K562 (cell line): ENCODE measurements at regions not wholly inside any gene's neighbourhood (a gene's known extent, or its start where the extent isn't known, plus 50 kb on each side); places are given as distances from the start of the nearest gene placed in this dataset.

Experiments used
- ATAC-seq: fragments of 200-7000 bp; cut with Tn5 transposase; 3 replicates; pipeline ENCODE4 v1.9.1; 2020; ENCODE audit warnings: moderate library complexity
- BruUV-seq: library from RNA; stranded (reverse); fragments of 400-500 nt; replicated peaks from 2 replicates; lab custom pipeline; 2021; lab: Mats Ljungman, UMichigan
- CTCF ChIA-PET: fragments of 300-600 bp; formaldehyde crosslinking; extraction: SDS; loops from one replicate; lab custom pipeline; 2021; ENCODE audit warnings: low intra/inter-chr PET ratio; lab: Yijun Ruan, JAX
- POLR2A ChIA-PET: fragments of 300-600, 350-650 bp; sonication (Branson Sonifier 250); formaldehyde crosslinking; extraction: SDS; loops from one replicate; lab custom pipeline; 2021; ENCODE audit warnings: antibody characterized with exemption, inconsistent platforms; lab: Yijun Ruan, JAX
- DNase-seq, 4 experiments: peaks; one replicate each; pipeline versions ENCODE4 v3.0.0 to v3.0.0-alpha.2; 2011 to 2018; ENCODE audit warnings: low spot score in 3 of 4, mixed read lengths in 3 of 4; ENCODE audit errors: extremely low read depth in 1 of 4
- FAIRE-seq: peaks from 2 replicates; lab custom pipeline; 2011; peaks lifted over from hg19 to GRCh38; lab: Jason Lieb, UNC
- H2AFZ ChIP-seq: 2 replicates; pipeline ENCODE4 v1.6.0; 2011; ENCODE audit warnings: low read depth, low read length, control low read depth, inconsistent platforms
- H3K27ac ChIP-seq: fragments of 200-600 bp; 3 replicates; pipeline ENCODE4 v1.8.0; 2011; ENCODE audit warnings: low read depth, mild to moderate bottlenecking, control low read depth, inconsistent platforms, low read length, moderate library complexity, mixed read lengths; ENCODE audit errors: extremely low read depth
- H3K27me3 ChIP-seq, 2 experiments: fragments of 300-600 bp in 1 of 2; 2 replicates in 1 of 2; 3 replicates in 1 of 2; pipeline versions ENCODE4 v1.6.0 to v1.8.0; 2011; ENCODE audit warnings: inconsistent platforms in 2 of 2, low read length in 2 of 2, mild to moderate bottlenecking in 1 of 2, mixed read lengths in 1 of 2, moderate library complexity in 1 of 2; ENCODE audit not compliant: control insufficient read depth in 2 of 2, insufficient read depth in 2 of 2
- H3K36me3 ChIP-seq: fragments of 300-600 bp; 3 replicates; pipeline ENCODE4 v1.8.0; 2011; ENCODE audit warnings: mild to moderate bottlenecking, low read length, inconsistent platforms; ENCODE audit not compliant: control insufficient read depth, insufficient read depth
- H3K4me1 ChIP-seq, 2 experiments: fragments of 200-600 bp in 1 of 2; replicated peaks in 1 of 2; 2 replicates in 1 of 2; 3 replicates in 1 of 2; pipeline versions ENCODE4 v1.5.1 to v1.8.0; 2011; ENCODE audit warnings: inconsistent platforms in 2 of 2, low read length in 2 of 2, mild to moderate bottlenecking in 1 of 2, mixed read lengths in 1 of 2, moderate library complexity in 1 of 2; ENCODE audit not compliant: control insufficient read depth in 2 of 2, insufficient read depth in 2 of 2
- H3K4me2 ChIP-seq: 2 replicates; pipeline ENCODE4 v1.6.1; 2011; ENCODE audit warnings: low read length, control low read depth, inconsistent platforms, mixed read lengths; ENCODE audit not compliant: insufficient read depth
- H3K4me3 ChIP-seq: fragments of 200-600 bp; sonication (generic), shearing (Covaris generic); 2 replicates; pipeline ENCODE4 v1.5.1; 2016; ENCODE audit warnings: control low read depth, inconsistent platforms
- H3K79me2 ChIP-seq: fragments of 200-600 bp; 3 replicates; pipeline ENCODE4 v1.8.0; 2011; ENCODE audit warnings: low read length, inconsistent platforms; ENCODE audit not compliant: control insufficient read depth, insufficient read depth
- H3K9ac ChIP-seq, 2 experiments: 2 replicates each; pipeline versions ENCODE4 v1.6.0 to v1.6.1; 2011; ENCODE audit warnings: low read depth in 2 of 2, low read length in 2 of 2, control low read depth in 1 of 2, inconsistent platforms in 1 of 2, mild to moderate bottlenecking in 1 of 2, mixed read lengths in 1 of 2; ENCODE audit not compliant: insufficient read depth in 1 of 2
- H3K9me1 ChIP-seq: one replicate; pipeline ENCODE4 v1.6.0; 2011; ENCODE audit warnings: inconsistent platforms, mild to moderate bottlenecking, low read length, moderate library complexity; ENCODE audit not compliant: control insufficient read depth, insufficient read depth
- H3K9me3 ChIP-seq: replicated peaks from 2 replicates; pipeline ENCODE4 v1.5.1; 2011; ENCODE audit warnings: low read depth, low read length, inconsistent platforms; ENCODE audit not compliant: control insufficient read depth, insufficient read depth
- H4K20me1 ChIP-seq: replicated peaks from 2 replicates; pipeline ENCODE4 v1.6.1; 2011; ENCODE audit warnings: low read length, inconsistent platforms, mixed read lengths; ENCODE audit not compliant: control insufficient read depth, insufficient read depth
- ELF2 ChIP-seq: fragments of 250-450 bp; sonication (Bioruptor Pico); IDR thresholded peaks from 2 replicates; pipeline ENCODE4 v1.5.0; 2021; ENCODE audit warnings: mild to moderate bottlenecking
- NBN ChIP-seq: fragments of 450-650 bp; IDR thresholded peaks from 2 replicates; pipeline ENCODE4 v1.6.1; 2016; ENCODE audit warnings: low read depth, mild to moderate bottlenecking
- NCOA4 ChIP-seq: fragments of 450-650 bp; IDR thresholded peaks from 2 replicates; pipeline ENCODE4 v1.6.1; 2018; ENCODE audit warnings: mild to moderate bottlenecking; ENCODE audit not compliant: partially characterized antibody
- NFE2 ChIP-seq: IDR thresholded peaks from 2 replicates; pipeline ENCODE4 v1.6.1; 2014; ENCODE audit warnings: antibody characterized with exemption, low read depth
- POLR2G ChIP-seq: fragments of 200-400 bp; formaldehyde crosslinking; IDR thresholded peaks from 2 replicates; pipeline ENCODE4 v1.6.1; 2017; ENCODE audit warnings: low read depth, mild to moderate bottlenecking, antibody characterized with exemption, low read length, moderate library complexity
- RBM15 ChIP-seq: fragments of 200-400 bp; formaldehyde crosslinking; IDR thresholded peaks from 2 replicates; pipeline ENCODE4 v1.6.1; 2018; ENCODE audit warnings: mild to moderate bottlenecking, low read length, moderate library complexity; ENCODE audit not compliant: insufficient read depth
- ZNF696 ChIP-seq: fragments of 250-450 bp; sonication (Bioruptor Pico); conservative IDR thresholded peaks from 2 replicates; pipeline ENCODE4 v1.4.0; 2020; ENCODE audit warnings: mild to moderate bottlenecking, moderate library complexity
- ZNF76 ChIP-seq: fragments of 250-450 bp; sonication (Bioruptor Pico); IDR thresholded peaks from 2 replicates; pipeline ENCODE4 v1.4.0; 2020; ENCODE audit warnings: mild to moderate bottlenecking, moderate library complexity, borderline replicate concordance
- ZZZ3 ChIP-seq: fragments of 450-650 bp; IDR thresholded peaks from 2 replicates; pipeline ENCODE4 v1.6.1; 2016; ENCODE audit warnings: antibody characterized with exemption, mild to moderate bottlenecking, moderate library complexity
- WGBS: fragments of 100-300 bp; shearing (Covaris generic); methylation state at CpG from one replicate; pipeline ENCODE4 v1.1.6; 2016; ENCODE audit warnings: low coverage, mixed read lengths; ENCODE audit not compliant: insufficient coverage; ENCODE audit errors: missing lambda C conversion rate; 5-methylcytosine and 5-hydroxymethylcytosine counted together
- in situ Hi-C: fragments of 300-500 bp; cut with MboI; formaldehyde crosslinking; loops from 4 replicates; pipeline ENCODE4 v1.15.0; 2018; ENCODE audit warnings: inconsistent platforms, mixed read lengths
- intact Hi-C: fragments of 100-400 bp; cut with micrococcal nuclease; formaldehyde crosslinking; loops from 2 replicates; pipeline ENCODE4 v1.14.2; 2022
- TF ChIP-seq, protein P1 (sequence below): sonication (generic); formaldehyde crosslinking; IDR thresholded peaks from 2 replicates; pipeline ENCODE4 v1.8.1; 2023; ENCODE audit warnings: mild to moderate bottlenecking, missing genetic modification reagents, moderate library complexity
- TF ChIP-seq, protein P2 (sequence below): IDR thresholded peaks from 2 replicates; pipeline ENCODE4 v1.6.1; 2014; ENCODE audit warnings: antibody characterized with exemption
- TF ChIP-seq, protein P3 (sequence below), 2 experiments: IDR thresholded peaks in 1 of 2; conservative IDR thresholded peaks in 1 of 2; 2 replicates each; pipeline ENCODE4 v1.6.1; 2016; ENCODE audit warnings: low read depth in 2 of 2, mild to moderate bottlenecking in 1 of 2, missing compliant biosample characterization in 1 of 2, missing genetic modification characterization in 1 of 2, moderate library complexity in 1 of 2
- TF ChIP-seq, protein P4 (sequence below): fragments of 250-450 bp; sonication (Bioruptor Pico); IDR thresholded peaks from 2 replicates; pipeline ENCODE4 v1.4.0; 2020; ENCODE audit warnings: mild to moderate bottlenecking, moderate library complexity

DNA sequence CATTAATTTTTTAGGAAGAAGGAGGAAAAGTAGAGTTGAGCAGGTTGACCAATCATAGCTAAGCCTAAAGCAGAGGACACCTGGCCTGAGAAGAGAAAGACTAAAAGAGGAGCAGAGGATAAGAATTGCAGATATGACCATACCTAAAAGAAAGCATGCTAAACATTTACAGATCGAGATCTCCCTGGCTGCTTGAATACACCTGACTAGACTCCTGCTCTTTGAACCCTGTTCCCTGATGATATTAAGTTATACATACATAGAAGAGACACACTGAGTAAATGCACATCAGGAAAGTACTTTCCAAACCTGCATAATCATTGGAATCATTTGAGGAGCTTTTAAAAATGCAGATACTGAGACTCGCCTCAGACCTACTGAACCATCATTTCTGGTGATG, 232.3 kb upstream of the ELL2 start (continued):
- TF ChIP-seq, protein P1, sequence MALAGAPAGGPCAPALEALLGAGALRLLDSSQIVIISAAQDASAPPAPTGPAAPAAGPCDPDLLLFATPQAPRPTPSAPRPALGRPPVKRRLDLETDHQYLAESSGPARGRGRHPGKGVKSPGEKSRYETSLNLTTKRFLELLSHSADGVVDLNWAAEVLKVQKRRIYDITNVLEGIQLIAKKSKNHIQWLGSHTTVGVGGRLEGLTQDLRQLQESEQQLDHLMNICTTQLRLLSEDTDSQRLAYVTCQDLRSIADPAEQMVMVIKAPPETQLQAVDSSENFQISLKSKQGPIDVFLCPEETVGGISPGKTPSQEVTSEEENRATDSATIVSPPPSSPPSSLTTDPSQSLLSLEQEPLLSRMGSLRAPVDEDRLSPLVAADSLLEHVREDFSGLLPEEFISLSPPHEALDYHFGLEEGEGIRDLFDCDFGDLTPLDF (CRISPR knock-in tag), result no peak

DNA sequence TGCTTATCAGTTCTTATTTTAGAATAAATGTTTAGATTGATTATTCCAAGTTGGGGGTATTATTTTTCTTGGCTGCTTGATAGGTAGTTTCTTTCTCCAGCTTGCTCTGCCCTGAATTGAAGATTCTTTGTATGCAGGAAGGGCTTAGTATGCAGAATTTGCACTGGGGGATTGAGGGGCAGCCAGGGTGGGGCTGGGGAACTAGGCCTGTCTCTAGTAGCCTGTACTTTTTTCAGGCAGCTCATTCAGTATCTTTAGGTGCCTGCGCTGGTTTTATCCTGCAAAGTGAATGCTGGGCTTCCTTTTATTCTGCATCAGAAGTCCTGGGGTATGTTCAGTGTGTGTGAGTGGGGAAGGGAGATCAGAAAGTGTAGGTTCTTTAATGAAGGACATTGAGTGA, 228.3 kb upstream of the ELL2 start:
- no peaks in the 10 kb centered on the region for H3K9me3 ChIP-seq
- H3K36me3 ChIP-seq, result no peaks in the 10 kb centered on the region
- intact Hi-C loops (no loop called here), in situ Hi-C loops (loop anchor here (10.0 kb wide), 1 partner anchor 1675 kb away; no protein-coding TSS in a partner anchor)
- ATAC-seq, result no peak
- no peak overlapping the region for H3K4me3 ChIP-seq
- H3K4me2 ChIP-seq, result no peak overlapping the region
- H3K79me2 ChIP-seq, result no peaks in the 10 kb centered on the region
- no TSS peak for BruUV-seq
- ChIA-PET POLR2A (no interaction called here), CTCF (no interaction called here)
- H2AFZ ChIP-seq, result no peak overlapping the region
- 0% methylated on average over 1 of the region's 1 CpG for WGBS
- H4K20me1 ChIP-seq, result no peaks in the 10 kb centered on the region
- no peak overlapping the region for H3K9ac ChIP-seq
- FAIRE-seq, result no peak
- H3K4me1 ChIP-seq, result no peaks in the 10 kb centered on the region
- DNase-seq, result no peak
- H3K27me3 ChIP-seq, result no peaks in the 10 kb centered on the region
- no peak overlapping the region for H3K27ac ChIP-seq
- H3K9me1 ChIP-seq, result no peaks in the 10 kb centered on the region
- TF ChIP-seq ZNF696 (CRISPR knock-in tag), result no peak
- no peak for TF ChIP-seq ZZZ3
- TF ChIP-seq NFE2, result no peak
- TF ChIP-seq, protein P2, sequence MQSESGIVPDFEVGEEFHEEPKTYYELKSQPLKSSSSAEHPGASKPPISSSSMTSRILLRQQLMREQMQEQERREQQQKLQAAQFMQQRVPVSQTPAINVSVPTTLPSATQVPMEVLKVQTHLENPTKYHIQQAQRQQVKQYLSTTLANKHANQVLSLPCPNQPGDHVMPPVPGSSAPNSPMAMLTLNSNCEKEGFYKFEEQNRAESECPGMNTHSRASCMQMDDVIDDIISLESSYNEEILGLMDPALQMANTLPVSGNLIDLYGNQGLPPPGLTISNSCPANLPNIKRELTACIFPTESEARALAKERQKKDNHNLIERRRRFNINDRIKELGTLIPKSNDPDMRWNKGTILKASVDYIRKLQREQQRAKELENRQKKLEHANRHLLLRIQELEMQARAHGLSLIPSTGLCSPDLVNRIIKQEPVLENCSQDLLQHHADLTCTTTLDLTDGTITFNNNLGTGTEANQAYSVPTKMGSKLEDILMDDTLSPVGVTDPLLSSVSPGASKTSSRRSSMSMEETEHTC, result no peak
- no peak for TF ChIP-seq NBN
- no peak for TF ChIP-seq ELF2 (CRISPR knock-in tag)
- TF ChIP-seq ZNF76, result no peak
- TF ChIP-seq, protein P3, sequence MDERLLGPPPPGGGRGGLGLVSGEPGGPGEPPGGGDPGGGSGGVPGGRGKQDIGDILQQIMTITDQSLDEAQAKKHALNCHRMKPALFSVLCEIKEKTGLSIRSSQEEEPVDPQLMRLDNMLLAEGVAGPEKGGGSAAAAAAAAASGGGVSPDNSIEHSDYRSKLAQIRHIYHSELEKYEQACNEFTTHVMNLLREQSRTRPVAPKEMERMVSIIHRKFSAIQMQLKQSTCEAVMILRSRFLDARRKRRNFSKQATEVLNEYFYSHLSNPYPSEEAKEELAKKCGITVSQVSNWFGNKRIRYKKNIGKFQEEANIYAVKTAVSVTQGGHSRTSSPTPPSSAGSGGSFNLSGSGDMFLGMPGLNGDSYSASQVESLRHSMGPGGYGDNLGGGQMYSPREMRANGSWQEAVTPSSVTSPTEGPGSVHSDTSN (CRISPR knock-in tag; IDR thresholded peaks at IDR 0.05; ENCODE audit: low read depth), result no peak
- TF ChIP-seq, protein P3 (tag; conservative IDR thresholded peaks at IDR 0.05; ENCODE audit: low read depth), result no peak
- TF ChIP-seq RBM15, result no peak
- no peak for TF ChIP-seq NCOA4
- no peak for TF ChIP-seq POLR2G
- TF ChIP-seq, protein P4, sequence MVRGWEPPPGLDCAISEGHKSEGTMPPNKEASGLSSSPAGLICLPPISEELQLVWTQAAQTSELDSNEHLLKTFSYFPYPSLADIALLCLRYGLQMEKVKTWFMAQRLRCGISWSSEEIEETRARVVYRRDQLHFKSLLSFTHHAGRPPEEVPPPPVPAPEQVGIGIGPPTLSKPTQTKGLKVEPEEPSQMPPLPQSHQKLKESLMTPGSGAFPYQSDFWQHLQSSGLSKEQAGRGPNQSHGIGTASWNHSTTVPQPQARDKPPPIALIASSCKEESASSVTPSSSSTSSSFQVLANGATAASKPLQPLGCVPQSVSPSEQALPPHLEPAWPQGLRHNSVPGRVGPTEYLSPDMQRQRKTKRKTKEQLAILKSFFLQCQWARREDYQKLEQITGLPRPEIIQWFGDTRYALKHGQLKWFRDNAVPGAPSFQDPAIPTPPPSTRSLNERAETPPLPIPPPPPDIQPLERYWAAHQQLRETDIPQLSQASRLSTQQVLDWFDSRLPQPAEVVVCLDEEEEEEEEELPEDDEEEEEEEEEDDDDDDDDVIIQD (CRISPR knock-in tag), result no peak
